ENCODE measurements at regions not wholly inside any gene's neighbourhood (a gene's known extent, or its start where the extent isn't known, plus 50 kb on each side); places are given as distances from the start of the nearest gene placed in this dataset.
"Not testable (repeated sequence)": the region's sequence is repeated elsewhere in the genome, so short reads cannot be mapped to it uniquely, and the experiment has no call there.

GRCh38 chrX:138018145-138018799 lies 452.3 kb downstream of the ZIC3 start:
- no peak for DNase-seq (ENCODE audit: low spot score)

- DNase-seq (ENCODE audit: low spot score), result no peak
Observed at GRCh38 chrX:138020941-138021340, 455.0 kb downstream of the ZIC3 start.

GRCh38 chrX:138026211-138026610 lies 460.3 kb downstream of the ZIC3 start:
- DNase-seq (ENCODE audit: low spot score), result peak; percentile 10

GRCh38 chrX:138031715-138032114 lies 465.8 kb downstream of the ZIC3 start:
- no peak for DNase-seq (ENCODE audit: low spot score)

- DNase-seq (ENCODE audit: low spot score), result no peak
Observed at GRCh38 chrX:138034136-138034535, 468.2 kb downstream of the ZIC3 start.

- DNase-seq (ENCODE audit: low spot score), result no peak
Observed at GRCh38 chrX:138037548-138037947, 471.6 kb downstream of the ZIC3 start.

GRCh38 chrX:138057883-138058282 lies 492.0 kb downstream of the ZIC3 start:
- no peak for DNase-seq (ENCODE audit: low spot score)

- DNase-seq (ENCODE audit: low spot score), result no peak
Observed at GRCh38 chrX:138058931-138059330, 493.0 kb downstream of the ZIC3 start.

- no peak for DNase-seq (ENCODE audit: low spot score)
Observed at GRCh38 chrX:138067415-138067814, 501.5 kb downstream of the ZIC3 start.

GRCh38 chrX:138073626-138074025 lies 507.7 kb downstream of the ZIC3 start:
- DNase-seq (ENCODE audit: low spot score), result no peak

GRCh38 chrX:138082251-138082650 lies 516.3 kb downstream of the ZIC3 start:
- DNase-seq (ENCODE audit: low spot score), result no peak

GRCh38 chrX:138082896-138083295 lies 517.0 kb downstream of the ZIC3 start:
- DNase-seq (ENCODE audit: low spot score), result no peak

- DNase-seq (ENCODE audit: low spot score), result not testable (repeated sequence)
Observed at GRCh38 chrX:138110910-138111309, 545.0 kb downstream of the ZIC3 start.

- peak; percentile 4 for DNase-seq (ENCODE audit: low spot score)
Observed at GRCh38 chrX:138127314-138127713, 561.4 kb downstream of the ZIC3 start.

GRCh38 chrX:138128027-138128671 lies 562.2 kb downstream of the ZIC3 start:
- peak; percentile 53 for DNase-seq (ENCODE audit: low spot score)

- DNase-seq (ENCODE audit: low spot score), result no peak
Observed at GRCh38 chrX:138150709-138151108, 560.8 kb downstream of the FGF13 start.

- DNase-seq (ENCODE audit: low spot score), result no peak
Observed at GRCh38 chrX:138157850-138158249, 553.7 kb downstream of the FGF13 start.

- DNase-seq (ENCODE audit: low spot score), result peak; percentile 5
Observed at GRCh38 chrX:138191998-138192397, 519.5 kb downstream of the FGF13 start.

- no peak for DNase-seq (ENCODE audit: low spot score)
Observed at GRCh38 chrX:138229718-138230117, 481.8 kb downstream of the FGF13 start.

GRCh38 chrX:138240266-138240665 lies 471.3 kb downstream of the FGF13 start:
- DNase-seq (ENCODE audit: low spot score), result no peak

- no peak for DNase-seq (ENCODE audit: low spot score)
Observed at GRCh38 chrX:138254001-138254400, 457.5 kb downstream of the FGF13 start.

GRCh38 chrX:138255373-138255772 lies 456.1 kb downstream of the FGF13 start:
- DNase-seq (ENCODE audit: low spot score), result no peak

GRCh38 chrX:138264095-138264494 lies 447.4 kb downstream of the FGF13 start:
- DNase-seq (ENCODE audit: low spot score), result not testable (repeated sequence)

- no peak for DNase-seq (ENCODE audit: low spot score)
Observed at GRCh38 chrX:138270931-138271330, 440.6 kb downstream of the FGF13 start.

Data from AG08395 (cell line).